Stimulated activated CD4-positive, alpha-beta T cell treated with anti-CD3 and anti-CD28 coated beads, Interleukin-12 subunit alpha, Interleukin-12 subunit beta, amount 100 ng/mL, for 4 hours (primary cell): ENCODE measurements at regions not wholly inside any gene's neighbourhood (a gene's known extent, or its start where the extent isn't known, plus 50 kb on each side); places are given as distances from the start of the nearest gene placed in this dataset.
"Not testable (repeated sequence)": the region's sequence is repeated elsewhere in the genome, so short reads cannot be mapped to it uniquely, and the experiment has no call there.

Experiments used
- DNase-seq: peaks from one replicate; pipeline ENCODE4 v3.0.0-alpha.2; 2020

DNA sequence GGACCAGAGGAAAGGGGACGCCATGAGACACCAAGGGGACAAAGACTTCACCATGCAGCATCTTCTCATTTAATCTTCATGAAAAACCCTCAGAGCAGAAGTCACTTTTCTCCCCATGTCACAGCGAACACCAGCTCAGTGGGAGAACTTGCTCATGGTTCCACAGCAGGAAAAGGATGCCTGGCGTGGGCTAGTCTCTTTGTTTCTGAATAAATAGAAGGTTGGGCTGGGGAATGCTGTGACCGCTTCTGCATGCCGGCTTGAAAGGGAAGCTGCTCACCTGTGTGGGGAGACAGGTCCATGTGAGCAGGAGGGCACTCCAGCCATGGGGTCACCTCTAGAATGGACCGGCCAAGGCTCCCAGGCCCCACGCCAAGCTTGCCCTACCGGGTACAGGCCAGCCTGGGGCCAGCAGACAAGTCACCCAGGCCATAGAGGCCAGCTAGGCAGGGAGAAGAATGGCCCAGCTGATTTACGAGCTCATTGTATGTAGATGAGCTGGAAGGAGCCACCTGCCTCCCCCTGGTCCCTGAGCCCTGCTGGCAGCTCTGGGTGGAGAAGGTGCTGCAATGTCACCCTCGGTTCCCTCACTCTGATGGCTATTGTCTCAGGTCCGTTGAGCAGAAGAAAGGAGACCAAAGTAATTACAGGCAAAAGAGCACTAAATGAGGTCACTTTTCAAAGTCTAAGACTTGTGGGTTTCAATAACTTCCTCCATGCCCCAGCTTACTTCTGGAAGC, 82.0 kb upstream of the PDZD8 start:
- no peak for DNase-seq

DNA sequence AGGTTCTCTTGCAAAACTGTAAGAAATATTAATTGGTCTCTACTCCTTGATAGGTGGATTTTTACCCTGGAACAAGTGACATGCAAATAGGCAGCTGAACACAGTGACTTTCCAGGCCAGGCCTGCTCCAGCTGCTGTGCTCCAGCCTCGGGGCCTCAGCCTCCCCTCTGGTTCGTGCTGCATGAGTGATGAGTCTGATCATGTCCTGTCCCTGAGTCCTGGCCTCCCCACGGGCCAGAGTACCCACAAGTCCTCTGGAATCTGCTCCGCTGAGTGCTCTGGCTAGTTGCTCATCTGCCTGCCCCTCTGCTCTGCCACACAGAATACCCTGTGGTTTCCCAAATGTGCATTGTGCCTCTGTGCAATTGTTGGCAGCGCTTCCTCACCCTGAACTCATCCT, 80.1 kb upstream of the PDZD8 start:
- no peak for DNase-seq

- DNase-seq, result no peak
These were observed 79.3 kb upstream of the PDZD8 start for GRCh38 chr10:117454502-117454901.

DNA sequence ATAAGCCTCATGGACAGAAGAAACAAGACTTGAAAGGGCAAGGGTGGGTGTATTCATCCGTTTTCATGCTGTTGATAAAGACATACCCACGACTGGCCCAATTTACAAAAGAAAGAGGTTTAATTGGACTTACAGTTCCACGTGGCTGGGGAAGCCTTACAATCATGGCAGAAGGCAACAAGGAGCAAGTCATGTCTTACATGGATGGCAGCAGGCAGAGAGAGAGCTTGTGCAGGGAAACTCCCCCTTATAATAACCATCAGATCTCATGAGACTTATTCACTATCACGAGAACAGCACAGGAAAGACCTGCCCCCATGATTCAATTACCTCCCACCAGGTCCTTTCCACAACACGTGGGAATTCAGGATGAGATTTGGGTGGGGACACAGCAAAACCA, 78.2 kb upstream of the PDZD8 start:
- not testable (repeated sequence) for DNase-seq

DNA sequence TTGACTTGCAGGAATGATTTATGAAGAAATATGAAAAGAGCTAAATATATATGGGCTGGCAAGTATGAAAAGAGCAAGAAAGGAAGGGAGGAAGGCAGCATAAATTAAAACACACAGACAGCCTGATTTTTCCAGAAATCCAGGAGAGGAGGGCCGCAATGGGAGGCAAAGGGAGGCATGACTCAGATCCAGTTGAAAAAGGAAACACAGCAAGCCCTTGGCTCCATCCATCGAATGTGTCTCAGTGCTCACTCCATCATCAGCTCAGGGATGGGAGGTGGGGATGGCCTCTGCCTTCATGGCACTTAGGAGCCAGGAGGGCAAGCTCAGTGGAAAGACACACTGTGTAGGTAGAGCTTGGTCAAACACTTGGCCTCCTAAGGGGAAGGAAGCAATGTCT, 75.7 kb upstream of the PDZD8 start:
- DNase-seq, result no peak

DNA sequence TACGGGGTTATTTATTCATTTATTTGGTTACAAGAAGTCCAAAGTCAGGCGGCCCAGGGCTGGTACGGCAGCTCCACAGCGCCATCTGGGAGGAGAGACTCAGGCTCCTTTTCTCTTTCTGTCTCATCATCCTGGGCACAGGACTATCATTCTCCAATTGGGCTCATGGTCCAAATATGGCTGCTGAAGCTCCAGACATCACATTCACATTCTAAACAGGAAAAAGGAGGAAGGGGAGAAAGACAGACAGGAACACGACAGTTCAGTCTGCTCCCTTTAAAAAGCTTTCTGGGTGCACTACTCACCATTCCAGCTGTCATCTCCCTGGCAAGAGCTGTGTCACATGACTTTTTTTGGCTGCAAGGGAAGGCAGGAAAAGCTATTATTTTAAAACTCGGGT, 74.4 kb upstream of the PDZD8 start:
- DNase-seq, result no peak

DNA sequence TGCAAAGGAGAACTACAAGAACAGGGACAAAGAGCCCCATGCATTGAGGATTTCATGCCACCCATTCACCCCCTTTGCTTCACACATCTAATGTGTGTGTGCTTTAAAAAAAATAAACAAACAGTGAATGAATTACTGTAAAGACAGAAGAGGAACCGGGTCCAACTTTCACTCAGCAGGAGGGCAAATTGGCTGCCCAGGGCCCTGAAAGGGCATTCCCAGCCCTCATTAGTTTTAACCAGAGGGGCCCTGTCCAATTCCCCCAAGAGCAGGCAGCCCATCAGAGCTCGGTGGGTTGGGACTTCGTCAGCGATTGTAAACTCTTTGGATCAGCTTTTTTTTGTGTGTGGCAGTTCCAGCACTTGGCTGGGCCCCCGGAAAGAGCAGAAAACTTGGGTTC, 73.6 kb upstream of the PDZD8 start:
- no peak for DNase-seq

GRCh38 chr10:117445992-117446391, 70.8 kb upstream of the PDZD8 start:
- DNase-seq, result no peak

GRCh38 chr10:117444497-117445040, 69.3 kb upstream of the PDZD8 start:
- no peak for DNase-seq

GRCh38 chr10:117443686-117444041, 68.4 kb upstream of the PDZD8 start:
- DNase-seq, result no peak

DNA sequence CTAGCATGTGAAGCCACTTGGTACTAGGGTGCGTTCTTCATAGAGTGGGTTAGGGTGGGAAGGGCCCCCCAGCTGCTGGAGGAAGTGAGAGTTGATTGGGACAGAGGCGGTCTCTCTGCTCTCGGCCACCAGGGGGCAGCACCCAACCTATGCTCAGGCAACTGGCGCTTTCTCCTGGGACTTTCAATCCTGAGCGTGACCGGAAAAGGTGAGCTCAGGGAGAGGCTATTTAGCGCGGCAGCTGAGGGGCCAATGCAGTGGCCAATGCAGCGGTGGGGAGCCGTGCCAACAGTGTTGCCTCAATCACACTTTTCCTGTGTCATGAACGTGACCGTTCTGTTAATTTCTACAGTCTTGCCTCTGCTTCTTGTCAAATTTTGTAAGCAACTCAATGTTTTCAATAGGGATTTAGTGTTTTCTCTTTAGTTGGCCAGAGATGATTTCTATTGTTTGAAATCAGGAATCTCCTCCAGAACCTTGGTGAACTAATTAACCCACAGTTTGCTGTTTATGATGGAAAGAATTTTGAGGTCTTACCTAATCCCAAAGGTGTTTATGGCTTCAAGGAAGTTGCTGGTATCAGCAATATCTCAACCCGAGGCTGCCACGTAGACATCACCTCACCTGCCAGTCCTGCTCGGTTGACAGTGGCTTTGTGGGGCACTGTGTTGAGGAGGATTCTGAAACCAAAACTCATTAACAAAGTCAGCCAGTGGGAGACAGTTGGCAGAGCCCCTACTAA, 67.9 kb upstream of the PDZD8 start:
- DNase-seq, result peak; percentile 52

DNA sequence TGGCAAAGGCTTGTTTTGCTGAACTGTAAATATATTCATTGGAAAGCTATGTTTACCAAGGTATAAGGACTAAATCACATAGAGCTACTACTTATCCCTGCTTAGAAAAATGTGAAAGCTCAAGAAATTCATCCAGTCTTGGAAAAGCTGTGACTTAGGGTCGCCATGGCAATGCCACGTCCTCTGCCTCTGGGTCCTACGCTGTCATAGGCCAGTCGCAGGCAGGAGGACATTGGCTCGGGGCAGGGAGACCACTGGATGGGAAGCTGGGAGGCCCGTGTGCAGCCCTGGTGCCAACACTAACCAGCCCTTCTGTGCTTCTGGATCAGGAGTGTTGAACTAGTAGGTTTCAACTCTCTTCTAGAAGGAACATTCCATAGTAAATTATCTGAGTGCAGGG, 67.3 kb upstream of the PDZD8 start:
- DNase-seq, result no peak

- no peak for DNase-seq
These were observed 66.7 kb upstream of the PDZD8 start for GRCh38 chr10:117441812-117442443.

DNA sequence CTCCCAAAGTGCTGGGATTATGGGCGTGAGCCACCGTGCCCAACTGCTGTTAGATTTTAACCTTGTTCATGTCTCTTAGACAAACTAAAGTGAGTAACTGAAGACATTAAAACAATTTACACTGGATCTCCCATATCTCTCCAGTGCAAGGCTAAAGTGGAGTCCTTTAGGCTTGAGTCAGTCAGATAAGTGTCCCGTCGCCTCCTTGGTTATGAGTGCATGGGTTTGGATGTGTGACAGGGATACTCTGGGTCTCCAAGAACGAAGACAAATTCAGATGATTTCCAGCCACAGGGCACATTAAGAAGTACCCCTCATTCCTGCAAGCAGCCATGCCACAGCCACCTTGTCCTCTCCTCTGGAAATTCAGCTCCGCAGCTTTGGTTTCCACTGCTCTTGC, 66.1 kb upstream of the PDZD8 start:
- DNase-seq, result no peak

DNA sequence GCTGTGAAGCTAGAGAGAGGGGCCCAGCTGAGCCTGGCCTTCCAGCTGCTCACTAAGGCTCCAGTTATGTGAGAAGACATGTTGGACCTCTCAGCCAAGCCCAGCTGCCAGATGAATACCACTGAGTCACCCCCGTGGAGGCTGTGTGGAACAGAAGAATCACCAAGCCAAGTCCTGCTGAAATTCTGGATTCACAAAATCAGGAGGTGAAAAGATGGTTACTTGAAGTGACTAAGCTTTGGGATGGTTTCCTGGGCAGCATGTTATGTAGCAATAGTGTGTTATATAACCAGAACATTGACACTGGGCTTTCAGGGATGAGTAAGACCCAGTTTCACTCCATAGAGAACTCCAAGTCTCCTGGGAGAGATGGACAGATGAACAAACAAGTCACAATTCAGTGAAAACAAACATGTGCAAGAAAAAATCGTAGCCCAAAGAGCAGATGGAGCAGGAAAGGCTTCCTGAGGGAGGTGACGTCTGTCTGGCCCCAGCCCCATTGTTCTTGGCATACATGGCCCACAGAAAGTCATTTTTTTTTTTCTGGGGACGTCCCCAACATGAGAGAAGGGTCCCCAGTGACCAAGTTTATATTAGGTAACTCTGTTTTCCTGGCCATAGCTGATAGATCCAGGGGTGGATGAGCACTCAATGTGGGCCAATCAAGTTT, 64.1 kb upstream of the PDZD8 start:
- no peak for DNase-seq

- DNase-seq, result no peak
These were observed 57.6 kb upstream of the PDZD8 start for GRCh38 chr10:117432866-117433265.

GRCh38 chr10:117431160-117431559, 55.9 kb upstream of the PDZD8 start:
- no peak for DNase-seq

- not testable (repeated sequence) for DNase-seq
These were observed 55.3 kb upstream of the PDZD8 start for GRCh38 chr10:117430535-117430934.

DNA sequence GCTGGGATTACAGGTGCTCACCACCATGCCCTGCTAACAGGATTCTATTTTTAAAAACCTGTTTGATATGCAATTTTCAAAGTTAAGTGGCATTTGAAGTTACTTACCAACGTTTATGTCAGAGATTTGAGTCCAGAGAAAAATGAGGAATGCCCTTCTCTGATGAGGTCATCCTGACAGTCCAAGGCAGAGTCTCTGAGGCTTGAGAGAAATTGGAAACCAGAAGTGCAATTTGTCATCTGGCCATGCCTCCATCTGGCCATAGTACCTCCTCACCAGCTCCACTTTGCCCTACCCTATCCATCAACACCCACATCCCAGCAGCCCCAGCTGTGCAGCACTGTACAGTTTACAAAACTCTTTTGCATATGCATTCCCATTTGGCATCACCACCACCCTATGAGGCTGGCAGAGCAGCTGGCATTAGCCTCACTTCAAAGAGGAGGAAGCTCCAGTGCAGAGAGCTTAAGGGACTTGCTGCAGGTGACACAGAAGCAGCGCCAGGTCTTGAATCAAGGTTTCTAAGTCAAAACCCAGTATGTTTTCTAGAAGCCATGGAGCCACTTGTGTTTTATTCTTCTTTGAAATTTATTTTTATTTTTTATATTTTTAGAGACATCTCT, 54.5 kb upstream of the PDZD8 start:
- DNase-seq, result no peak

- DNase-seq, result no peak
These were observed 52.1 kb upstream of the PDZD8 start for GRCh38 chr10:117427356-117427755.

DNA sequence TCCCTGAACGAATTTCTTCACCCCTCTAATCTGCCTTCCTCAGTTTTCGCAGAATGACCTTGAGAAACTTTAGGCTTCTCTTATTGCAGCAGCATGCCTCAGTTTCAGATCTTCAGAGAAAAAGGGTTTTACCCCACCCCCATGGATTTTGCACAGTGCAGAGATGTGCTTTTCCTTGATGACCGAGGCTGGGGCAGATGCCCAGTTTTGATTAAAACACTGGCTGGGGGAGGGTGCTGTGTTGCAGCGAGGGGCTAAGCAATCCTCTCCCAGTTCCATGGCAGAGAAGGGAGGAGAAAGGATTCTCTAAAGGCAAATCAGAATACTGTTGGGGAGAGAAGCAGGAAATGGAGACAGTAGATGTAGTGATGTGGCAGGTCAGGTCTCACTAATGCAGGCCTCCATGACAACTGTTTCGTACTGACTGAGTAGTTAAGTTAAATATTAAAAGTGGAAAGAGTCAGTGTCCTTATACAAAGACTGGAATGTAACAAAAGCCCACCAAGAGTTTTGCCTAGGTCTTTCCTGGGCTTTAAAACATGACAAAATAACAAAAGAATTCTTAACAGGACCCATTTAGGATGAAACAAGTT, 50.8 kb upstream of the PDZD8 start:
- DNase-seq, result no peak

- DNase-seq, result no peak
These were observed 49.8 kb upstream of the PDZD8 start for GRCh38 chr10:117424883-117425649.
